Spleen (tissue), 7 donors: ENCODE measurements at regions not wholly inside any gene's neighbourhood (a gene's known extent, or its start where the extent isn't known, plus 50 kb on each side); places are given as distances from the start of the nearest gene placed in this dataset.

Experiments used
- CTCF ChIP-seq, 11 experiments: fragments of 200-600 bp in 7 of 11; fragments of 450-650 bp in 4 of 11; sonication (generic) in 4 of 11; IDR thresholded peaks in 8 of 11; conservative IDR thresholded peaks in 3 of 11; 1 replicate in 7 of 11; 2 replicates in 4 of 11; pipeline versions ENCODE4 v1.4.0 to v1.8.0; 2016 to 2021; ENCODE audit warnings: antibody characterized with exemption in 11 of 11, inconsistent platforms in 4 of 11, mild to moderate bottlenecking in 1 of 11
- POLR2A ChIP-seq, 3 donors: fragments of 450-650 bp; IDR thresholded peaks; one replicate each; pipeline ENCODE4 v1.5.1; 2017; ENCODE audit warnings: antibody characterized with exemption in 3 of 3, mild to moderate bottlenecking in 1 of 3
- POLR2AphosphoS5 ChIP-seq, 3 donors: sonication (generic); formaldehyde crosslinking; IDR thresholded peaks; one replicate each; pipeline ENCODE4 v1.5.1; 2017; ENCODE audit warnings: antibody characterized with exemption in 3 of 3
- donor health status: DM: no; HTN: no; CAD: no; lungs with moderate emphysema.
- donor health status: DM: no; HTN: no; CAD: no.
- donor health status: DM: no; HTN: no; CAD: no.

GRCh38 chr12:115833704-115834103 lies 443.8 kb downstream of the MED13L start:
- TF ChIP-seq CTCF (IDR thresholded peaks at IDR 0.05 in 8 of 11, conservative IDR thresholded peaks at IDR 0.05 in 3 of 11): no peak
- no peak for TF ChIP-seq POLR2A (IDR thresholded peaks at IDR 0.05)
- TF ChIP-seq POLR2AphosphoS5 (IDR thresholded peaks at IDR 0.05): no peak
